ENCODE measurements at regions not wholly inside any gene's neighbourhood (a gene's known extent, or its start where the extent isn't known, plus 50 kb on each side); places are given as distances from the start of the nearest gene placed in this dataset.

DNA sequence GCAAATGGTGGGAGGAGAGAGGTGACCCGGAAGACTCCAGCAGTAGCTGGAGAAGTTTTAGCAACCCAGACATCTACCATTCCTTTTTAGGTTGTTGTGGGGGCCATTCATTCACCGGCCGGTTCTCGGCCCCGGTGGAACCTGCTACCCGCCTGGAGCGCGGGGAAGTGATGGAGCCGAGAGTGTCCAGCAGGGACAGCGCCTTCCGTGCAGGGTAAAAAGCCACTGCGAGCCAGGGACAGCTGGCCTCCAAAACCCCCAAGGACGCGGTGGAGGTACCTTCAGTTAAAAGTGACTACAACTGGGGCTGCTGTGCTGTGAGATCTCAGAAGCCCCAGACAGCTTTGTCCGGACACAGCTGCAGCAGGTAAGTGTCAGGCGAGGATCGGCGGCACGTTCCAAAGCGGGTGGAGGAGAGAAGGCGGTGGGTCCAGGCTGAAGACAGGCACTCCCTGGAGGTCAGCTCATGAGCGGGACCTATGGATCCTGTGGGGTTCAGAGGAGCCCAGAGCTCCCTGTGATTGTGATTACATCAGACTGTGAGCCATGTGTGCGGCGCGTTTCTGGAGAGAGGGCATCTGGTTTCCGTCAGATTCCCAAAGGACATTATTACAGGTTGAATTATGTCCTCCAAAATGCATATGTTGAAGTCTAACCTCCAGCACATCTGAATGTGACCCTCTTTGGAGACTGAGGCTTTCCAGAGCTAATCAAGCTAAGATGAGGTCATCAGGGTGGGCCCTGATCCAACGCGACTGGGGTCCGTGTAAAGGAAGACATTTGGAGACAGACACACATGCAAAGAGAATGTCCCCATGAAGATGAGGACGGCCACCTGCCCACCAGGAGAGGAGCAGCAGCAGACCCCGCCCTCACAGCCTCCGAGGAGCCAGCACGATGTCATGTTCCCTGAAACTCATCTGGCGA lies 276.3 kb downstream of the EIPR1 start:
- Mint-ChIP-seq H3K4me1 (peaks cover 22% of the 10 kb centered on the region), H3K9me3 (no peaks in the 10 kb centered on the region), H3K36me3 (ENCODE audit: low read depth) (no peaks in the 10 kb centered on the region), H3K27me3 (ENCODE audit: insufficient read depth) (peaks cover 3% of the 10 kb centered on the region), H3K4me3 (no peak overlapping the region), H3K27ac (peak overlapping the region; percentile 24)
- no peak overlapping the region for H3K4me3 ChIP-seq (ENCODE audit: low read length)
- no peak for TF ChIP-seq CTCF (conservative IDR thresholded peaks at IDR 0.05)
- H3K27me3 ChIP-seq (ENCODE audit: control insufficient read depth, insufficient read depth, low read length, poor library complexity, severe bottlenecking): no peaks in the 10 kb centered on the region
- H3K4me1 ChIP-seq (ENCODE audit: control insufficient read depth, insufficient read depth, low read length): no peaks in the 10 kb centered on the region
- H3K9ac ChIP-seq (ENCODE audit: extremely low read depth, low read length, poor library complexity, severe bottlenecking): no peak overlapping the region
- H3K9me3 ChIP-seq (ENCODE audit: control insufficient read depth, low read length): no peaks in the 10 kb centered on the region
- H3K27ac ChIP-seq (ENCODE audit: low read depth, low read length): no peak overlapping the region
- DNase-seq: no peak
- H3K36me3 ChIP-seq (ENCODE audit: control insufficient read depth, insufficient read depth, low read length): no peaks in the 10 kb centered on the region
- 91 to 93% methylated on average over 25 to 34 of the region's 34 CpGs for WGBS, 2 experiments (ENCODE audit: insufficient coverage in 1 of 2, insufficient read length in 1 of 2)

DNA sequence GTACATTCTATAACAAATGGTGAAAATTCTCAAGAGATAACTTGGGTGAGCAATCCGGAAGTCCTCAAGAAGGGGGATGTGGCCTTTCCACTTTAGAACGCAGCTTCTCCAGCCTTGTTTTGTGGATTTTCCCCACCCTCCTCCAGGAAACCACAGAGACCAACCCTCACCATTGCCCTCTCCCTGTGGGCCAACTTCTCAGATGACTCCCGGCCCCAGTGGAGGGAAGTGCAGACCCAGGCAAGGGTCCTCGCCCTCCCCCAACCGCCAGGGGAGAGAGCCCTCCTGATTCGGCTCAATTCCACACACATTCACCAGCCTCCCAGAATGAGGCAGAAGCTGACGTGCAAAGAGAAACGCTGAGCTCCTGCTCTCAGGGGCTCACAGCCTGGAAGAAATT lies 277.2 kb downstream of the EIPR1 start:
- H3K4me1 ChIP-seq (ENCODE audit: control insufficient read depth, insufficient read depth, low read length): no peaks in the 10 kb centered on the region
- no peaks in the 10 kb centered on the region for H3K36me3 ChIP-seq (ENCODE audit: control insufficient read depth, insufficient read depth, low read length)
- Mint-ChIP-seq H3K9me3 (no peaks in the 10 kb centered on the region), H3K27me3 (ENCODE audit: insufficient read depth) (peaks cover 3% of the 10 kb centered on the region), H3K4me3 (no peak overlapping the region), H3K4me1 (peaks cover 18% of the 10 kb centered on the region), H3K36me3 (ENCODE audit: low read depth) (no peaks in the 10 kb centered on the region), H3K27ac (no peak overlapping the region)
- no peak overlapping the region for H3K27ac ChIP-seq (ENCODE audit: low read depth, low read length)
- no peaks in the 10 kb centered on the region for H3K9me3 ChIP-seq (ENCODE audit: control insufficient read depth, low read length)
- no peak for DNase-seq
- no peaks in the 10 kb centered on the region for H3K27me3 ChIP-seq (ENCODE audit: control insufficient read depth, insufficient read depth, low read length, poor library complexity, severe bottlenecking)
- H3K9ac ChIP-seq (ENCODE audit: extremely low read depth, low read length, poor library complexity, severe bottlenecking): no peak overlapping the region
- no peak overlapping the region for H3K4me3 ChIP-seq (ENCODE audit: low read length)
- WGBS, 2 experiments (ENCODE audit: insufficient coverage in 1 of 2, insufficient read length in 1 of 2): 93 to 94% methylated on average over 3 to 8 of the region's 8 CpGs
- TF ChIP-seq CTCF (conservative IDR thresholded peaks at IDR 0.05): no peak

GRCh38 chr2:3099860-3100234 lies 277.8 kb downstream of the EIPR1 start:
- no peak for TF ChIP-seq CTCF (conservative IDR thresholded peaks at IDR 0.05)
- no peaks in the 10 kb centered on the region for H3K9me3 Mint-ChIP-seq
- Histone ChIP-seq H3K36me3 (ENCODE audit: control insufficient read depth, insufficient read depth, low read length) (no peaks in the 10 kb centered on the region), H3K4me3 (ENCODE audit: low read length) (no peak overlapping the region), H3K4me1 (ENCODE audit: control insufficient read depth, insufficient read depth, low read length) (no peaks in the 10 kb centered on the region), H3K27ac (ENCODE audit: low read depth, low read length) (no peak overlapping the region), H3K27me3 (ENCODE audit: control insufficient read depth, insufficient read depth, low read length, poor library complexity, severe bottlenecking) (no peaks in the 10 kb centered on the region), H3K9ac (ENCODE audit: extremely low read depth, low read length, poor library complexity, severe bottlenecking) (no peak overlapping the region), H3K9me3 (ENCODE audit: control insufficient read depth, low read length) (no peaks in the 10 kb centered on the region)
- no peaks in the 10 kb centered on the region for H3K36me3 Mint-ChIP-seq (ENCODE audit: low read depth)
- H3K4me1 Mint-ChIP-seq: peaks cover 12% of the 10 kb centered on the region
- peaks cover 3% of the 10 kb centered on the region for H3K27me3 Mint-ChIP-seq (ENCODE audit: insufficient read depth)
- WGBS, 2 experiments (ENCODE audit: insufficient coverage in 1 of 2, insufficient read length in 1 of 2): 95 to 98% methylated on average over 9 to 12 of the region's 12 CpGs
- no peak overlapping the region for H3K4me3 Mint-ChIP-seq
- no peak overlapping the region for H3K27ac Mint-ChIP-seq
- DNase-seq: no peak
